ENCODE measurements at regions not wholly inside any gene's neighbourhood (a gene's known extent, or its start where the extent isn't known, plus 50 kb on each side); places are given as distances from the start of the nearest gene placed in this dataset.
"Not testable (repeated sequence)": the region's sequence is repeated elsewhere in the genome, so short reads cannot be mapped to it uniquely, and the experiment has no call there.

DNA sequence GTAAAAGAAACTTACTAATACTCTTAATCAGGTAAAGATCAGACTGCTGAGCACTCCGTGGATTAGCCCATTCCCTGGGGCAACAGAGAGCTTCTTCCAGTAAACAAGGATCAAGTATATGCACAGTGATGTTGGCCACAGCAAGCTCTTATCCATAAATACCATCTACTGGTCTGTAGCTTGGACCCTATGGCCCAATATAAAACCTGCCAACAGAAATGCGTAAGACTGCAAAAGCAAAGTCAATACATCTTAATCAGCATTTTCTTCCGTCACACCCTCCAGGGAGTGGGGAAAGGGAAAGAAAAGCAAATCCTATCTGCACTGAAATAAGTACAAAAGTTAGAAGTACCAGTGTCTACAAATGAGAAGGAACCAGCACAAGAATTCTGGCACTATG is 1082.1 kb downstream of the ZPLD1 start:
- no peak overlapping the region for H3K4me3 ChIP-seq (ENCODE audit: low read depth, low read length)
- TF ChIP-seq, protein P1, sequence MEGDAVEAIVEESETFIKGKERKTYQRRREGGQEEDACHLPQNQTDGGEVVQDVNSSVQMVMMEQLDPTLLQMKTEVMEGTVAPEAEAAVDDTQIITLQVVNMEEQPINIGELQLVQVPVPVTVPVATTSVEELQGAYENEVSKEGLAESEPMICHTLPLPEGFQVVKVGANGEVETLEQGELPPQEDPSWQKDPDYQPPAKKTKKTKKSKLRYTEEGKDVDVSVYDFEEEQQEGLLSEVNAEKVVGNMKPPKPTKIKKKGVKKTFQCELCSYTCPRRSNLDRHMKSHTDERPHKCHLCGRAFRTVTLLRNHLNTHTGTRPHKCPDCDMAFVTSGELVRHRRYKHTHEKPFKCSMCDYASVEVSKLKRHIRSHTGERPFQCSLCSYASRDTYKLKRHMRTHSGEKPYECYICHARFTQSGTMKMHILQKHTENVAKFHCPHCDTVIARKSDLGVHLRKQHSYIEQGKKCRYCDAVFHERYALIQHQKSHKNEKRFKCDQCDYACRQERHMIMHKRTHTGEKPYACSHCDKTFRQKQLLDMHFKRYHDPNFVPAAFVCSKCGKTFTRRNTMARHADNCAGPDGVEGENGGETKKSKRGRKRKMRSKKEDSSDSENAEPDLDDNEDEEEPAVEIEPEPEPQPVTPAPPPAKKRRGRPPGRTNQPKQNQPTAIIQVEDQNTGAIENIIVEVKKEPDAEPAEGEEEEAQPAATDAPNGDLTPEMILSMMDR (IDR thresholded peaks at IDR 0.05; ENCODE audit: insufficient read depth, low read depth, low read length, missing control alignments), result no peak
- no peak for DNase-seq (ENCODE audit: low read depth)

DNA sequence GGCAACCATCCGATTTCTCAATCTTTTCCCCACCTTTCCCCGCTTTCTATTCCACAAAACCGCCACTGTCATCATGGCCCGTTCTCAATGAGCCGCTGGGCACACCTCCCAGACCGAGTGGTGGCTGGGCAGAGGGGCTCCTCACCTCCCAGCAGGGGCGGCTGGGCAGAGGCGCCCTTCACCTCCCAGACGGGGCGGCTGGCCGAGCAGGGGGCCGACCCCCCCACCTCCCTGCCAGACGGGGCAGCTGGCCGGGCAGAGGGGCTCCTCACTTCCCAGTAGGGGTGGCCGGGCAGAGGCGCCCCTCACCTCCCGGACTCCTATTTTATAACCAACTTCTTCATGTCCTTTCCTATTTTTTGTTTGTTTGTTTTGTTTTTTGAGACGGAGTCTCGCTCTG is 1096.5 kb downstream of the ZPLD1 start:
- DNase-seq (ENCODE audit: low read depth); H3K4me3 ChIP-seq (ENCODE audit: low read depth, low read length): not testable (repeated sequence)

DNA sequence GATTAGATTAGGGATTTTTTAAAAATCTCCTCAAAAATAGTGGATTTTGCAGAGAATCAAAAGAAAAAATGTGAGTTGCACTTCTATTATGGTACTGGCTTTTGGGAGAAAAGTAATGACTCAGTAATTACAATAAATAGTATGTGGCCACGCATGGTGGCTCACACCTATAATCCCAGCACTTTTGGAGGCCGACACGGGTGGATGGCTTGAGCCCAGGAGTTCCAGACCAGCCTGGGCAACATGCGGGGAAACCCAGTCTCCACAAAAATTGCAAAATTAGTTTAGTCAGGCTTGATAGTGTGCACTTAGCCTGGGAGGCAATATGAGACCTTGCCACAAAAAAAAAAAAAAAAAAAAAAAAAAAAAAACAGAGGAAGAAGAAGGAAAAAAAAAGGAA is 1098.2 kb downstream of the ZPLD1 start:
- no peak for DNase-seq (ENCODE audit: low read depth)
- TF ChIP-seq, protein P1 (IDR thresholded peaks at IDR 0.05; ENCODE audit: insufficient read depth, low read depth, low read length, missing control alignments), result no peak
- no peak overlapping the region for H3K4me3 ChIP-seq (ENCODE audit: low read depth, low read length)

DNA sequence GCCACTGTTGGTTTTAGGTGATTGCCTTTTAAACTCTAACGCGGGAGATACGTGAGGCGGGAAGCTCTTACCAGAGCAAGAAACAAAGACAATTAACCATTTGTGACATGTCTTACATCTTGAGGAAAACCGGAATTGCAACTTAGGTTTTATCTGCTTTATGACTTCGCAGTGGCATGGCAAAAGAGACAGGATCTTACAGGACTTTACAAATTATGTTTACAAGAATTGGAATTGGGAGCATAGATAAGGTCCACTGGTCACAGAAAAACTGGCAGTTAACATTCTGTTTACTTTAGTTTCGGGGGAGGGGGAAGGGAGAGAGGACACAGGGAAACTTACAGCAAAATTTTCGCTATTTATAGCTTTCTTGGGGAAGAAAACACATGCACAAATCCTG is 1119.6 kb downstream of the ZPLD1 start:
- DNase-seq (ENCODE audit: low read depth), result no peak
- H3K4me3 ChIP-seq (ENCODE audit: low read depth, low read length), result no peak overlapping the region
- TF ChIP-seq, protein P1 (IDR thresholded peaks at IDR 0.05; ENCODE audit: insufficient read depth, low read depth, low read length, missing control alignments), result no peak

DNA sequence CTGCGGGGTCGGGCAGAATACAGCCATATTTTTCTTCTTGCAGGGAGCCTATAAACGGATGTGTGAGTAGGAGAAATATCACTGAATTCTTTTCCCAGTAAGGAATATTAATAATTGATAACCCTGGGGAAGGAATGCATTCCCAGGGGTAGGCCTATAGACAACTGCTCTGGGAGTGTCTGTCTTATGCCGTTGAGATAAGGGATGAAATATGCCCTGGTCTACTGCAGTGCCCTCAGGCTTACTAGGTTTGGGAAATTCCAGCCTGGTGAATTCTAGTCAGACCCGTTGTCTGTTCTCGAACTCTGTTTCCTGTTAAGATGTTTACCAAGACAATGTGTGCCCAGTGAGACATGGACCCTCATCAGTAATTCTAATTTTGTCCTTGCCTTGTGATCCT is 1129.3 kb downstream of the ZPLD1 start:
- DNase-seq (ENCODE audit: low read depth), result not testable (repeated sequence)

DNA sequence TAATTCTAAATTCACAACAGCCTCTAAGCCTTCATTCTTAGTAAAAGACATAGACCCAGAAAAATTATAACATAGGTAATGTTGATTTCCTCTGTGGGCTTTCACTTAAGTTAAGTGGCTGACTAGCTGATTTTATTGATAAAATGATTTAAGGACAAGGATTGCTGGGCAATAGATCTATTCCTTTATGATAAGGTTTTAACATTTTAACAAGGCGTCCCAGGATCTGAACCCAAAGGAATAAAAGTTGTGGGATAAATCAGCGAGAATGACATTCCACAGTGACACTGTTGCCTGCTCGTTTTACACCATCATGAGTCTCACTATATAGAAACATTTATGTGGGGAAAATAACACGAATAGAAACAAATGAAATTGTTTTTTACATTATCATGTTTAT is 1151.0 kb downstream of the ZPLD1 start:
- TF ChIP-seq, protein P1 (IDR thresholded peaks at IDR 0.05; ENCODE audit: insufficient read depth, low read depth, low read length, missing control alignments), result no peak
- DNase-seq (ENCODE audit: low read depth), result no peak
- H3K4me3 ChIP-seq (ENCODE audit: low read depth, low read length), result no peak overlapping the region

More for the DNA sequence above, 1129.3 kb downstream of the ZPLD1 start:
- not testable (repeated sequence) for H3K4me3 ChIP-seq (ENCODE audit: low read depth, low read length)

DNA sequence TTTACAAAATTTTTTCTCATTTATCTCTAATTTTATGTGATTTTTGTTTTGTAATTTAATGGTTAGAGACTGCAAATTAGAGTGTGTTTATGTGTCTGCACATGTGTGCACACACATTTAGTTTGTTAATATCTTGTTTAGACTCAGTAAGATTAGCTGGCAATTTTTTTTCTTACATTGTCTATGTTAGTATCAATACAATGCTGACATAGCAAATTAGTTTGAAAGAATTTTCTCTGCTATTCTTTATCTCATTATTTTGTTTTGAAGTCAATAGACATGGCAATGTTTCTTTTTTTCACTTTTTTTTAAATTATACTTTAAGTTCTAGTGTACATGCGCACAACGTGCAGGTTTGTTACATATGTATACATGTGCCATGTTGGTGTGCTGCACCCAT is 1155.0 kb downstream of the ZPLD1 start:
- no peak for DNase-seq (ENCODE audit: low read depth)
- TF ChIP-seq, protein P1 (IDR thresholded peaks at IDR 0.05; ENCODE audit: insufficient read depth, low read depth, low read length, missing control alignments), result no peak

DNA sequence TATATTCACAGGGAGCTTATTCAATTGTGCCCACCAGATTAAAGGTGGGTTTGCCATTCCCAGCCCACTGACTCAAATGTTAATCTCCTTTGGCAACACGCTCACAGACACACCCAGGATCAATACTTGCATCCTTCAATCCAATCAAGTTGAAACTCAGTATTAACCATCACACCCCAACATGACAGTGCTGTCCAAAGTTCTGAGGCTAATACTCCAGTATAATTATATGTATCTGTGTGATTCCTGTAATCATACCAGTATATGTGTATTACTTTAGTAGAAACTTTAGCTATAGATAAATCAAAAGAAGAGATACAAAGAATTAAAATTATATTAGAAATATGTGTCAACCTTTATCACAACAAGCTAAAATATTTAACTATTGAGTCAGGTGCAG is 1166.0 kb downstream of the ZPLD1 start:
- no peak for DNase-seq (ENCODE audit: low read depth)
- H3K4me3 ChIP-seq (ENCODE audit: low read depth, low read length), result no peak overlapping the region
- TF ChIP-seq, protein P1 (IDR thresholded peaks at IDR 0.05; ENCODE audit: insufficient read depth, low read depth, low read length, missing control alignments), result no peak

More for the DNA sequence above, 1155.0 kb downstream of the ZPLD1 start:
- H3K4me3 ChIP-seq (ENCODE audit: low read depth, low read length), result no peak overlapping the region
